NT2/D1 (cell line): ENCODE measurements at regions not wholly inside any gene's neighbourhood (a gene's known extent, or its start where the extent isn't known, plus 50 kb on each side); places are given as distances from the start of the nearest gene placed in this dataset.

Experiments used
- SUZ12 ChIP-seq: IDR thresholded peaks from 2 replicates; pipeline ENCODE4 v1.6.1; 2011; ENCODE audit not compliant: insufficient read length, insufficient read depth; ENCODE audit errors: extremely low read depth
- YY1 ChIP-seq: IDR thresholded peaks from 2 replicates; pipeline ENCODE4 v1.6.1; 2011; ENCODE audit not compliant: insufficient read length, insufficient read depth
- ZNF274 ChIP-seq: IDR thresholded peaks from 2 replicates; pipeline ENCODE4 v1.6.1; 2011; ENCODE audit warnings: mild to moderate bottlenecking, low read depth, low read length

DNA sequence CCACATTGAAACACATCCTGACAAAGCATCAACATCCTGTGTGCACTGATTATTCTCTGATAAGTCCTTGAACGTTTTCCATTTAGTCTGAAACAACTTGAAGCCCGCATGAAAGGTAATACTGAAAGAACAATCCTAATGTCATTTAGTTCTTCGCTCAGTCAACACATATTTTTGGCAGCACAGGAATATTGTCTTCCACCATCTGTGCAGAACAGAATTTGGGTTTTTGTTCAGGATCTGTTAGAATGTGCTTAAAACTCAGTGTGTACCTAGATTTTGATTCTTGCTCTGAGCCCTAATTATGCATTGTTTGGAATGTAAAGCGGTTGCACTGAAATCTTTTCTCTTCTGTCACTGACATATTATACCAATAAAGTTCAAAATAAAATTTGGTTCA is 1036.6 kb downstream of the CDH11 start:
- TF ChIP-seq YY1 (no peak), ZNF274 (no peak), SUZ12 (no peak)
